PC-9 (cell line): ENCODE measurements at regions not wholly inside any gene's neighbourhood (a gene's known extent, or its start where the extent isn't known, plus 50 kb on each side); places are given as distances from the start of the nearest gene placed in this dataset.

Experiments used
- BruUV-seq: library from RNA; stranded (reverse); fragments of 400-500 nt; replicated peaks from 2 replicates; lab custom pipeline; 2021; lab: Mats Ljungman, UMichigan
- CTCF ChIA-PET: fragments of 300-600 bp; sonication (Branson Sonifier 250); formaldehyde crosslinking; loops from one replicate; lab custom pipeline; 2022; ENCODE audit warnings: antibody characterized with exemption; lab: Charles Lee
- POLR2A ChIA-PET: fragments of 300-600 bp; sonication (Branson Sonifier 250); formaldehyde crosslinking; loops from one replicate; lab custom pipeline; 2022; ENCODE audit warnings: antibody characterized with exemption; ENCODE audit not compliant: unreplicated experiment; lab: Charles Lee
- DNase-seq, 2 experiments: peaks; one replicate each; pipeline versions ENCODE4 v3.0.0 to v3.0.0-alpha.2; 2015 to 2022; ENCODE audit warnings: mixed read lengths in 1 of 2
- H2AFZ ChIP-seq: fragments of 200-600 bp; sonication (generic); 2 replicates; pipeline ENCODE4 v1.8.1; 2017; ENCODE audit warnings: antibody characterized with exemption
- H3F3A ChIP-seq: fragments of 200-600 bp; sonication (generic); 2 replicates; pipeline ENCODE4 v1.8.1; 2017; ENCODE audit warnings: antibody characterized with exemption, mild to moderate bottlenecking, low read depth; ENCODE audit not compliant: insufficient read depth
- H3K27ac ChIP-seq: fragments of 200-600 bp; sonication (generic); 2 replicates; pipeline ENCODE4 v1.6.1; 2016; ENCODE audit warnings: mixed run types
- H3K27me3 ChIP-seq: fragments of 200-600 bp; sonication (generic); 2 replicates; pipeline ENCODE4 v1.6.1; 2016; ENCODE audit warnings: low read depth, mixed run types; ENCODE audit not compliant: insufficient read depth
- H3K36me3 ChIP-seq: fragments of 200-600 bp; sonication (generic); 2 replicates; pipeline ENCODE4 v1.6.1; 2016; ENCODE audit warnings: low read depth, mixed run types
- H3K4me1 ChIP-seq: fragments of 200-600 bp; sonication (generic); replicated peaks from 2 replicates; pipeline ENCODE4 v1.6.1; 2016; ENCODE audit warnings: mixed run types; ENCODE audit not compliant: insufficient read depth
- H3K4me2 ChIP-seq: fragments of 200-600 bp; sonication (generic); 2 replicates; pipeline ENCODE4 v1.6.1; 2017; ENCODE audit warnings: mixed run types
- H3K4me3 ChIP-seq: fragments of 200-600 bp; sonication (generic); 2 replicates; pipeline ENCODE4 v1.6.1; 2016; ENCODE audit warnings: mixed run types
- H3K79me2 ChIP-seq: fragments of 200-600 bp; sonication (generic); 2 replicates; pipeline ENCODE4 v1.6.1; 2017; ENCODE audit warnings: low read depth, mixed run types
- H3K9me2 ChIP-seq: fragments of 200-600 bp; sonication (generic); 2 replicates; pipeline ENCODE4 v1.8.1; 2017; ENCODE audit warnings: mild to moderate bottlenecking; ENCODE audit not compliant: insufficient read depth
- H3K9me3 ChIP-seq: fragments of 200-600 bp; sonication (generic); 2 replicates; pipeline ENCODE4 v1.8.1; 2016; ENCODE audit warnings: low read depth; ENCODE audit not compliant: insufficient read depth
- H4K20me1 ChIP-seq: fragments of 200-600 bp; sonication (generic); 2 replicates; pipeline ENCODE4 v1.8.1; 2017; ENCODE audit not compliant: insufficient read depth
- EZH2 ChIP-seq: fragments of 200-600 bp; sonication (generic); IDR thresholded peaks from 2 replicates; pipeline ENCODE4 v1.8.0; 2017; ENCODE audit warnings: antibody characterized with exemption, low read depth
- intact Hi-C: fragments of 100-400 bp; cut with micrococcal nuclease; formaldehyde crosslinking; loops from one replicate; pipeline ENCODE4 v1.10.0; 2022; ENCODE audit not compliant: unreplicated experiment
- TF ChIP-seq, protein P1 (sequence below): fragments of 200-600 bp; sonication (generic); conservative IDR thresholded peaks from 2 replicates; pipeline ENCODE4 v1.6.1; 2017; ENCODE audit warnings: mixed run types, antibody characterized with exemption, mild to moderate bottlenecking, moderate library complexity

DNA sequence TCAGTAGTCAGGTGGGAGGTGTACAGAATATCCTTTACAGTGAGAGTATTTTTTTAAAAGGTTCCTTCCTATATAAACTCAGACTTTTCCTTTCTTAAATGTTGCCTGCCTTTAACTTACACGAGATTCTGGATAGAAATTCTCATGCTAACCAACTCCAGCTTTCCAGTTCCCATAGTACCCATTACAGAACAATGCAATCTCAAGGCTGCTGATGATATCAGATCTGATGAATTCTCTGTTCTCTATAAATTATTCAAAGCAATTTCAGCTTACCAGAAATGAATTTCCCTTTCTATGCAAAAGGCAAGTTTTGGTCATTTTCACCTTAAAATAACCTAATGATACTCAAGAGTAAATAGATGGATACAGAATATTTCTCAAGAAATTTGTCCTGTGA, 90.3 kb downstream of the NUDT12 start:
- H3K9me2 ChIP-seq, result no peaks in the 10 kb centered on the region
- no peaks in the 10 kb centered on the region for H3K79me2 ChIP-seq
- POLR2A ChIA-PET, result interaction anchor here (0.8 kb wide), 1 partner anchor 864 kb away, joined by 3 read pairs; no protein-coding TSS in a partner anchor
- H3K9me3 ChIP-seq, result no peaks in the 10 kb centered on the region
- no TSS peak for BruUV-seq
- DNase-seq, result no peak
- H3K4me2 ChIP-seq, result no peak overlapping the region
- no peaks in the 10 kb centered on the region for H3K27me3 ChIP-seq
- H3K4me1 ChIP-seq, result peaks cover 13% of the 10 kb centered on the region
- intact Hi-C loops, result loop anchor here (10.0 kb wide), 3 partner anchors 77 to 787 kb away; no protein-coding TSS in a partner anchor
- H4K20me1 ChIP-seq, result no peaks in the 10 kb centered on the region
- no peak overlapping the region for H2AFZ ChIP-seq
- H3K36me3 ChIP-seq, result no peaks in the 10 kb centered on the region
- H3K27ac ChIP-seq, result no peak overlapping the region
- TF ChIP-seq, protein P1, sequence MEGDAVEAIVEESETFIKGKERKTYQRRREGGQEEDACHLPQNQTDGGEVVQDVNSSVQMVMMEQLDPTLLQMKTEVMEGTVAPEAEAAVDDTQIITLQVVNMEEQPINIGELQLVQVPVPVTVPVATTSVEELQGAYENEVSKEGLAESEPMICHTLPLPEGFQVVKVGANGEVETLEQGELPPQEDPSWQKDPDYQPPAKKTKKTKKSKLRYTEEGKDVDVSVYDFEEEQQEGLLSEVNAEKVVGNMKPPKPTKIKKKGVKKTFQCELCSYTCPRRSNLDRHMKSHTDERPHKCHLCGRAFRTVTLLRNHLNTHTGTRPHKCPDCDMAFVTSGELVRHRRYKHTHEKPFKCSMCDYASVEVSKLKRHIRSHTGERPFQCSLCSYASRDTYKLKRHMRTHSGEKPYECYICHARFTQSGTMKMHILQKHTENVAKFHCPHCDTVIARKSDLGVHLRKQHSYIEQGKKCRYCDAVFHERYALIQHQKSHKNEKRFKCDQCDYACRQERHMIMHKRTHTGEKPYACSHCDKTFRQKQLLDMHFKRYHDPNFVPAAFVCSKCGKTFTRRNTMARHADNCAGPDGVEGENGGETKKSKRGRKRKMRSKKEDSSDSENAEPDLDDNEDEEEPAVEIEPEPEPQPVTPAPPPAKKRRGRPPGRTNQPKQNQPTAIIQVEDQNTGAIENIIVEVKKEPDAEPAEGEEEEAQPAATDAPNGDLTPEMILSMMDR, result no peak
- TF ChIP-seq EZH2, result no peak
- CTCF ChIA-PET, result no interaction called here
- H3F3A ChIP-seq, result no peaks in the 10 kb centered on the region
- no peak overlapping the region for H3K4me3 ChIP-seq

DNA sequence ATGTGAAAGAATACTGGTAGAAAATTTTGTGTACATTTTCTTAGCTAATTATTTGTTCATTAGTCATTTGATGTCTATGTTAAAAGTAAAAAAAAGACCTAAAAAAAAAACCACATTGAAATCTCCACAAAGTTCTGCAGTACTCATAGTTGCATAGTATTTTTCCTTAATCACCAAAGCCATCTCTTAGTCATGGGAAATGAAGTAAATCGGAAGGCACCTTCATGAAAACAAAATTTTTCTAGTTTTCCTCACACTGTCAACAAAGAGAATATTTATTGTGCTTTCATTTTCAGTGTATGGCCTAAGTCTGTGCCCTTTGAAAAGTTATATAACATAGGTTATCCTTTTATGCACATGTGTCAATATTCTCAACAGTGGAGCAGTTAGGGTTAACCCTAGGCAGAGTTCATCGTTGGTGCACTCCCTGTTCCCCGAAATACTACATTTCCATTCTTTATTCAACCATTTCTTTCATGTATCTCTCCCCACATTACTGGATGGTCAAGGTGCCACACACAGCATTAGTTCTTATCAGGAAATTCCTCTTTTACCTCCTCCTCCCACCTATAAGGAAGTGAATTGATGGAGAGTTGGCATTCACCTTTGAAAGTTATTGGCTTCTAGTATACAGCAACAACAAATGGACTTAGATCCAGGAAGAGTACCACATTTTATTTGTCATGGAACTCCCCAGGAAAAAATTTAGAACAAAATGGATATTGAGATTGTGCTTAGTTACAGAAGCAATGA, 93.1 kb downstream of the NUDT12 start:
- intact Hi-C loops, result loop anchor here (10.0 kb wide), 3 partner anchors 75 to 785 kb away; no protein-coding TSS in a partner anchor
- Histone ChIP-seq H3K4me3 (no peak overlapping the region), H3K9me2 (no peaks in the 10 kb centered on the region), H3F3A (no peaks in the 10 kb centered on the region), H3K36me3 (no peaks in the 10 kb centered on the region), H3K27me3 (no peaks in the 10 kb centered on the region), H3K4me1 (peaks cover 22% of the 10 kb centered on the region), H3K9me3 (no peaks in the 10 kb centered on the region), H2AFZ (no peak overlapping the region), H3K79me2 (no peaks in the 10 kb centered on the region), H3K27ac (no peak overlapping the region), H3K4me2 (no peak overlapping the region), H4K20me1 (no peaks in the 10 kb centered on the region)
- ChIA-PET CTCF (interaction anchor here (0.6 kb wide), 1 partner anchor 181 kb away, joined by 3 read pairs; no protein-coding TSS in a partner anchor), POLR2A (no interaction called here)
- TF ChIP-seq EZH2, result no peak
- TF ChIP-seq, protein P1, result no peak
- DNase-seq, result no peak
- no TSS peak for BruUV-seq

DNA sequence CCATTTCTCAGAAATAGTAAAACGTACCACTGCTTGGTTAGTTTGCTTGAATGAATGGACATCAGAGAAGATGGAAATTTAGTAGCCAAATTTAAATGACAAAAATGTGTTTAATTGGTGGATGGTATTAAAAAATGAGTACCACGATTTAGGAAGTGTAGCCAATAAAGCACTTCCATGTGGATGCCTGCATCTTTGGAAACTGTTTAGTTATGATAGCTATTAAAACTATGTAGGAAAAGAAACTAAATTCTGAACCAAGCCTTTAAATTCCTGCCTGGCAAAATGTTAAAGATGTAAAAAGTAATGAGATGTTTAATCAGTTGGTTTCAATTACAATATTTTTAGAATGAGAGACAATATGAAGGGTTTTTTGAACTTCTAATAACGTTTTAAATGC, 94.8 kb downstream of the NUDT12 start:
- H3K36me3 ChIP-seq, result no peaks in the 10 kb centered on the region
- peaks cover 15% of the 10 kb centered on the region for H3K4me1 ChIP-seq
- H4K20me1 ChIP-seq, result no peaks in the 10 kb centered on the region
- DNase-seq, result no peak
- ChIA-PET POLR2A (interaction anchor here (0.7 kb wide), 1 partner anchor 1910 kb away, joined by 3 read pairs; no protein-coding TSS in a partner anchor), CTCF (no interaction called here)
- no peak overlapping the region for H3K4me3 ChIP-seq
- intact Hi-C loops, result no loop called here
- H3K27me3 ChIP-seq, result no peaks in the 10 kb centered on the region
- H3K79me2 ChIP-seq, result no peaks in the 10 kb centered on the region
- H2AFZ ChIP-seq, result no peak overlapping the region
- no peak overlapping the region for H3K4me2 ChIP-seq
- no peak overlapping the region for H3K27ac ChIP-seq
- TF ChIP-seq, protein P1, result no peak
- TF ChIP-seq EZH2, result no peak
- no peaks in the 10 kb centered on the region for H3F3A ChIP-seq
- H3K9me3 ChIP-seq, result no peaks in the 10 kb centered on the region
- H3K9me2 ChIP-seq, result no peaks in the 10 kb centered on the region
- BruUV-seq, result no TSS peak
